H9 (cell line): ENCODE measurements at regions not wholly inside any gene's neighbourhood (a gene's known extent, or its start where the extent isn't known, plus 50 kb on each side); places are given as distances from the start of the nearest gene placed in this dataset.

Source experiments
- DNase-seq: peaks from one replicate; pipeline ENCODE4 v3.0.0-alpha.2; 2017
- H2AFZ ChIP-seq: one replicate; pipeline ENCODE4 v1.6.1; 2013; ENCODE audit warnings: mild to moderate bottlenecking, low read length, control low read depth, moderate library complexity
- H2AK5ac ChIP-seq: 2 replicates; pipeline ENCODE4 v1.6.1; 2013; ENCODE audit warnings: low read length, control low read depth, mixed read lengths; ENCODE audit not compliant: insufficient read length
- H2BK120ac ChIP-seq: one replicate; pipeline ENCODE4 v1.6.1; 2013; ENCODE audit warnings: low read depth, mild to moderate bottlenecking, low read length, control low read depth, inconsistent platforms; ENCODE audit not compliant: poor library complexity, severe bottlenecking
- H2BK12ac ChIP-seq: 2 replicates; pipeline ENCODE4 v1.6.1; 2013; ENCODE audit warnings: low read length, control low read depth, mixed read lengths, low read depth; ENCODE audit not compliant: insufficient read length
- H2BK15ac ChIP-seq: 2 replicates; pipeline ENCODE4 v1.6.1; 2013; ENCODE audit warnings: low read depth, low read length, control low read depth
- H2BK20ac ChIP-seq: one replicate; pipeline ENCODE4 v1.6.1; 2013; ENCODE audit warnings: low read depth, mild to moderate bottlenecking, low read length, control low read depth, inconsistent platforms; ENCODE audit not compliant: poor library complexity, severe bottlenecking
- H2BK5ac ChIP-seq: 2 replicates; pipeline ENCODE4 v1.6.1; 2013; ENCODE audit warnings: low read length, control low read depth, mixed read lengths; ENCODE audit not compliant: insufficient read length
- H3K14ac ChIP-seq: 2 replicates; pipeline ENCODE4 v1.6.1; 2013; ENCODE audit warnings: low read length, control low read depth; ENCODE audit not compliant: insufficient read depth
- H3K18ac ChIP-seq: 2 replicates; pipeline ENCODE4 v1.6.1; 2013; ENCODE audit warnings: low read depth, mild to moderate bottlenecking, mixed read lengths, low read length, control low read depth; ENCODE audit not compliant: insufficient read length
- H3K23ac ChIP-seq: 2 replicates; pipeline ENCODE4 v1.6.1; 2013; ENCODE audit warnings: low read length, control low read depth, mixed read lengths, low read depth; ENCODE audit not compliant: insufficient read length
- H3K23me2 ChIP-seq: 2 replicates; pipeline ENCODE4 v1.6.1; 2013; ENCODE audit warnings: low read depth, mild to moderate bottlenecking, mixed read lengths, low read length, control low read depth; ENCODE audit not compliant: insufficient read length, poor library complexity, severe bottlenecking
- H3K27ac ChIP-seq: 2 replicates; pipeline ENCODE4 v1.5.1; 2013; ENCODE audit warnings: low read length, control low read depth, mixed read lengths, low read depth; ENCODE audit not compliant: insufficient read length
- H3K27me3 ChIP-seq: 2 replicates; pipeline ENCODE4 v1.6.1; 2013; ENCODE audit warnings: low read length, control low read depth, inconsistent platforms; ENCODE audit not compliant: insufficient read depth
- H3K4ac ChIP-seq: 2 replicates; pipeline ENCODE4 v1.6.1; 2013; ENCODE audit warnings: low read depth, mild to moderate bottlenecking, control low read depth, inconsistent platforms, low read length, moderate library complexity
- H3K4me1 ChIP-seq: 2 replicates; pipeline ENCODE4 v1.6.1; 2013; ENCODE audit warnings: low read length, control low read depth, inconsistent platforms; ENCODE audit not compliant: insufficient read depth
- H3K4me2 ChIP-seq: 2 replicates; pipeline ENCODE4 v1.6.1; 2013; ENCODE audit warnings: low read length, control low read depth, mixed read lengths; ENCODE audit not compliant: insufficient read length, insufficient read depth
- H3K56ac ChIP-seq: 2 replicates; pipeline ENCODE4 v1.6.1; 2013; ENCODE audit warnings: low read depth, mild to moderate bottlenecking, mixed read lengths, low read length, control low read depth; ENCODE audit not compliant: insufficient read length
- H3K79me1 ChIP-seq: 2 replicates; pipeline ENCODE4 v1.6.1; 2013; ENCODE audit warnings: low read depth, mild to moderate bottlenecking, moderate library complexity, low read length, control low read depth, inconsistent platforms; ENCODE audit not compliant: insufficient read depth, poor library complexity, severe bottlenecking
- H3K79me2 ChIP-seq: 2 replicates; pipeline ENCODE4 v1.6.1; 2013; ENCODE audit warnings: low read length, control low read depth, inconsistent platforms; ENCODE audit not compliant: insufficient read depth
- H3K9ac ChIP-seq: 2 replicates; pipeline ENCODE4 v1.6.1; 2013; ENCODE audit warnings: low read length, control low read depth, mixed read lengths; ENCODE audit not compliant: insufficient read length; ENCODE audit errors: extremely low read depth
- H3K9me3 ChIP-seq: one replicate; pipeline ENCODE4 v1.6.1; 2013; ENCODE audit warnings: low read depth, low read length, inconsistent platforms; ENCODE audit not compliant: control insufficient read depth
- H3T11ph ChIP-seq: one replicate; pipeline ENCODE4 v1.6.1; 2013; ENCODE audit warnings: mild to moderate bottlenecking, low read length, control low read depth, inconsistent platforms
- H4K20me1 ChIP-seq: one replicate; pipeline ENCODE4 v1.6.1; 2013; ENCODE audit not compliant: control insufficient read depth, insufficient read length, insufficient read depth
- H4K5ac ChIP-seq: 2 replicates; pipeline ENCODE4 v1.6.1; 2013; ENCODE audit warnings: low read depth, mild to moderate bottlenecking, mixed read lengths, low read length, control low read depth; ENCODE audit not compliant: insufficient read length
- H4K8ac ChIP-seq: replicated peaks from 2 replicates; pipeline ENCODE4 v1.6.1; 2013; ENCODE audit warnings: low read length, control low read depth, mixed read lengths, low read depth; ENCODE audit not compliant: insufficient read length
- H4K91ac ChIP-seq: 2 replicates; pipeline ENCODE4 v1.6.1; 2013; ENCODE audit warnings: low read depth, mild to moderate bottlenecking, moderate library complexity, mixed read lengths, low read length, control low read depth; ENCODE audit not compliant: insufficient read length
- H3K27ac Mint-ChIP-seq, 3 experiments: 2 replicates in 2 of 3; 3 replicates in 1 of 3; pipeline ENCODE4 v1.8.0; 2020 to 2021; ENCODE audit warnings: mixed read lengths in 3 of 3, mild to moderate bottlenecking in 1 of 3, moderate library complexity in 1 of 3
- H3K27me3 Mint-ChIP-seq: 2 replicates; pipeline ENCODE4 v1.8.0; 2021; ENCODE audit warnings: low read depth, mild to moderate bottlenecking, moderate library complexity, mixed read lengths
- H3K36me3 Mint-ChIP-seq, 3 experiments: 2 replicates in 2 of 3; 3 replicates in 1 of 3; pipeline ENCODE4 v1.8.0; 2020 to 2021; ENCODE audit warnings: low read depth in 3 of 3, mixed read lengths in 3 of 3; ENCODE audit not compliant: insufficient read depth in 1 of 3
- H3K4me1 Mint-ChIP-seq, 2 experiments: 2 replicates each; pipeline ENCODE4 v1.8.0; 2020; ENCODE audit warnings: mixed read lengths in 2 of 2
- H3K4me3 Mint-ChIP-seq, 2 experiments: 2 replicates in 1 of 2; 3 replicates in 1 of 2; pipeline ENCODE4 v1.8.0; 2020 to 2021; ENCODE audit warnings: mild to moderate bottlenecking in 2 of 2, mixed read lengths in 2 of 2, moderate library complexity in 1 of 2
- H3K9me3 Mint-ChIP-seq, 2 experiments: 2 replicates in 1 of 2; 3 replicates in 1 of 2; pipeline ENCODE4 v1.8.0; 2020; ENCODE audit warnings: mild to moderate bottlenecking in 2 of 2, mixed read lengths in 2 of 2, moderate library complexity in 1 of 2
- WGBS: extraction: QIAGEN DNeasy Blood & Tissue Kit; methylation state at CpG from one replicate; pipeline ENCODE4 v1.1.7; 2013; ENCODE audit warnings: missing lambda C conversion rate, low lambda C conversion rate, mixed read lengths; ENCODE audit not compliant: insufficient read length; ENCODE audit errors: extremely low coverage; 5-methylcytosine and 5-hydroxymethylcytosine counted together
- TF ChIP-seq, protein P1 (sequence below): fragments of 200-600 bp; sonication (generic); conservative IDR thresholded peaks from 3 replicates; pipeline ENCODE4 v1.8.0; 2021; ENCODE audit warnings: antibody characterized with exemption, mild to moderate bottlenecking

DNA sequence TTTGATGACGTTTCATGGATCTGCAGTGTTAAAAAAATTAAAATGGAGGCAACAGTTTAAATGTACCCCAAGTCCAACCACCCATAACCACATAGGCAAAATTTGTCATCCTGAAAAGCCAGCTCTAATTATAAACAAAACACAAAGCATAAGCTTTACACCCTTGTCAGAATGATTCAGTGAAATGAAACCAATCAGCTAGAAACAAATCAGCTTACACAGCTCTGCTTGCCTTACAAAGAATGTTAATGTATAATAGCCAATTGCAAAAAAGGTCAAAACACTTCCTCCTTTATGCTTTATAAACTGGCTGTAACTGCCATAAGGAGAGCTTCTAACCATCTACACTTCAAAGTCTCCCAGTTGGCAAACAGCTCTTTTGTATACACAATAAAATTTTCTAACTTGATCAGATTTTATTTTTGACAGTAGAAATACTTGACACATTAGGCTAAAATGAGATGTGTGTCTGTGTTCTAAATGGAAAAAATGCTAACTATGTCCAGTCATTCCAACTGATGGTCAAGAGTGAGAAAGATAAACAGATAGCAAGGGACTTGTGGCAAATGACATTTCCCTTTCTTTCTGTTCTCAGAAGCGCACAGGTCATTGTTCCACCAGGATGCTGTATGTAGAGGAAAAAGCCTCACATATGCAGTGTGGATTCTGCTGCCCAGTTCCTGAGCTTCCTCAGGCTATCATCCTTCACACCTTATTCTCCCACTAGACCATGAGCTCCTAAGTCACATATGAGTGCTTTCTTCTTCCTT, 344.3 kb upstream of the ID4 start:
- Histone ChIP-seq H3K23ac (no peak overlapping the region), H3K4me2 (no peak overlapping the region), H3K14ac (no peak overlapping the region), H3T11ph (no peak overlapping the region), H3K27me3 (no peaks in the 10 kb centered on the region), H4K91ac (no peak overlapping the region), H3K27ac (no peak overlapping the region), H2AK5ac (no peak overlapping the region), H4K20me1 (no peaks in the 10 kb centered on the region), H4K5ac (no peak overlapping the region), H3K18ac (no peak overlapping the region), H3K4ac (no peak overlapping the region), H3K79me2 (no peaks in the 10 kb centered on the region), H3K79me1 (no peaks in the 10 kb centered on the region), H3K9ac (no peak overlapping the region), H2BK20ac (no peak overlapping the region), H3K56ac (no peak overlapping the region), H3K9me3 (no peaks in the 10 kb centered on the region), H4K8ac (no peak overlapping the region), H2BK12ac (no peak overlapping the region), H2BK120ac (no peak overlapping the region), H2BK5ac (no peak overlapping the region), H3K4me1 (no peaks in the 10 kb centered on the region), H2AFZ (no peak overlapping the region), H3K23me2 (no peaks in the 10 kb centered on the region), H2BK15ac (no peak overlapping the region)
- H3K27ac Mint-ChIP-seq, result no peak overlapping the region
- WGBS, result no CpG with 5 or more reads among the region's 2 CpGs
- H3K36me3 Mint-ChIP-seq, result peaks cover 0 to 13% (median 5%) of the 10 kb centered on the region in 3 experiments; a peak in 3 of 7 replicates
- H3K4me3 Mint-ChIP-seq, result no peak overlapping the region
- H3K27me3 Mint-ChIP-seq, result no peaks in the 10 kb centered on the region
- no peaks in the 10 kb centered on the region for H3K4me1 Mint-ChIP-seq
- no peak for DNase-seq
- TF ChIP-seq, protein P1, sequence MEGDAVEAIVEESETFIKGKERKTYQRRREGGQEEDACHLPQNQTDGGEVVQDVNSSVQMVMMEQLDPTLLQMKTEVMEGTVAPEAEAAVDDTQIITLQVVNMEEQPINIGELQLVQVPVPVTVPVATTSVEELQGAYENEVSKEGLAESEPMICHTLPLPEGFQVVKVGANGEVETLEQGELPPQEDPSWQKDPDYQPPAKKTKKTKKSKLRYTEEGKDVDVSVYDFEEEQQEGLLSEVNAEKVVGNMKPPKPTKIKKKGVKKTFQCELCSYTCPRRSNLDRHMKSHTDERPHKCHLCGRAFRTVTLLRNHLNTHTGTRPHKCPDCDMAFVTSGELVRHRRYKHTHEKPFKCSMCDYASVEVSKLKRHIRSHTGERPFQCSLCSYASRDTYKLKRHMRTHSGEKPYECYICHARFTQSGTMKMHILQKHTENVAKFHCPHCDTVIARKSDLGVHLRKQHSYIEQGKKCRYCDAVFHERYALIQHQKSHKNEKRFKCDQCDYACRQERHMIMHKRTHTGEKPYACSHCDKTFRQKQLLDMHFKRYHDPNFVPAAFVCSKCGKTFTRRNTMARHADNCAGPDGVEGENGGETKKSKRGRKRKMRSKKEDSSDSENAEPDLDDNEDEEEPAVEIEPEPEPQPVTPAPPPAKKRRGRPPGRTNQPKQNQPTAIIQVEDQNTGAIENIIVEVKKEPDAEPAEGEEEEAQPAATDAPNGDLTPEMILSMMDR, result no peak
- peaks cover 15 to 19% of the 10 kb centered on the region in 2 experiments for H3K9me3 Mint-ChIP-seq
